OCI-LY7 (cell line): ENCODE measurements at regions not wholly inside any gene's neighbourhood (a gene's known extent, or its start where the extent isn't known, plus 50 kb on each side); places are given as distances from the start of the nearest gene placed in this dataset.

Experiments used
- BruUV-seq: library from RNA; stranded (reverse); fragments of 400-500 nt; replicated peaks from 2 replicates; lab custom pipeline; 2021; lab: Mats Ljungman, UMichigan
- CTCF ChIA-PET: fragments of 300-600 bp; sonication (Branson Sonifier 250); formaldehyde crosslinking; loops from one replicate; lab custom pipeline; 2022; ENCODE audit warnings: antibody characterized with exemption; ENCODE audit not compliant: unreplicated experiment; lab: Charles Lee
- POLR2A ChIA-PET: fragments of 300-600 bp; sonication (Branson Sonifier 250); formaldehyde crosslinking; loops from one replicate; lab custom pipeline; 2022; ENCODE audit warnings: antibody characterized with exemption; lab: Charles Lee
- DNase-seq: peaks from one replicate; pipeline ENCODE4 v3.0.0-alpha.2; 2015; ENCODE audit warnings: low spot score
- H2AFZ ChIP-seq: fragments of 200-600 bp; sonication (generic), shearing (Covaris generic); 2 replicates; pipeline ENCODE4 v1.6.1; 2014; ENCODE audit warnings: mild to moderate bottlenecking, antibody characterized with exemption, low read length, moderate library complexity
- H3K27ac ChIP-seq: fragments of 200-600 bp; sonication (generic); 2 replicates; pipeline ENCODE4 v1.5.1; 2014; ENCODE audit warnings: mixed run types, low read depth, mild to moderate bottlenecking, moderate library complexity, low read length, inconsistent platforms; ENCODE audit not compliant: poor library complexity, severe bottlenecking
- H3K36me3 ChIP-seq: fragments of 200-600 bp; sonication (generic); 2 replicates; pipeline ENCODE4 v1.6.1; 2014; ENCODE audit warnings: mild to moderate bottlenecking, antibody characterized with exemption, low read length, moderate library complexity, mixed read lengths; ENCODE audit not compliant: insufficient read depth
- H3K4me1 ChIP-seq: fragments of 200-600 bp; sonication (generic); 2 replicates; pipeline ENCODE4 v1.5.1; 2014; ENCODE audit warnings: mild to moderate bottlenecking, low read length; ENCODE audit not compliant: insufficient read depth, poor library complexity, severe bottlenecking
- H3K4me2 ChIP-seq: fragments of 200-600 bp; sonication (generic); 2 replicates; pipeline ENCODE4 v1.6.1; 2014; ENCODE audit warnings: mild to moderate bottlenecking, low read length
- H3K4me3 ChIP-seq: fragments of 200-600 bp; sonication (generic); 2 replicates; pipeline ENCODE4 v1.5.1; 2014; ENCODE audit warnings: mild to moderate bottlenecking, low read depth, low read length; ENCODE audit not compliant: poor library complexity, severe bottlenecking
- H3K79me2 ChIP-seq: fragments of 200-600 bp; sonication (generic); 2 replicates; pipeline ENCODE4 v1.6.1; 2016; ENCODE audit warnings: low read depth, mild to moderate bottlenecking, low read length, moderate library complexity, mixed read lengths; ENCODE audit not compliant: insufficient read depth
- H3K9me2 ChIP-seq: fragments of 200-600 bp; sonication (generic); 2 replicates; pipeline ENCODE4 v1.6.1; 2016; ENCODE audit warnings: mild to moderate bottlenecking, low read length, mixed read lengths; ENCODE audit not compliant: insufficient read depth
- H3K9me3 ChIP-seq: fragments of 200-600 bp; sonication (generic); 2 replicates; pipeline ENCODE4 v1.6.1; 2014; ENCODE audit warnings: mild to moderate bottlenecking, mixed run types, low read length, mixed read lengths
- H4K20me1 ChIP-seq: fragments of 200-600 bp; sonication (generic); 2 replicates; pipeline ENCODE4 v1.6.1; 2014; ENCODE audit warnings: mild to moderate bottlenecking, antibody characterized with exemption, low read length, moderate library complexity, mixed read lengths; ENCODE audit not compliant: insufficient read depth
- CTCF ChIP-seq: fragments of 200-600 bp; sonication (generic); conservative IDR thresholded peaks from 2 replicates; pipeline ENCODE4 v1.5.1; 2014; ENCODE audit warnings: mild to moderate bottlenecking, antibody characterized with exemption, low read length, moderate library complexity, mixed read lengths
- EZH2phosphoT487 ChIP-seq: fragments of 200-600 bp; sonication (generic); IDR thresholded peaks from 2 replicates; pipeline ENCODE4 v1.6.1; 2018; ENCODE audit warnings: low read depth, borderline replicate concordance, mild to moderate bottlenecking, mixed run types, antibody characterized with exemption, low read length, moderate library complexity, mixed read lengths
- intact Hi-C: fragments of 100-400 bp; cut with micrococcal nuclease; formaldehyde crosslinking; loops from one replicate; pipeline ENCODE4 v1.10.0; 2022; ENCODE audit not compliant: unreplicated experiment

GRCh38 chr1:86649618-86650017 lies 54.8 kb upstream of the SH3GLB1 start:
- no peak overlapping the region for H3K4me3 ChIP-seq
- no peak for DNase-seq
- no peak overlapping the region for H3K27ac ChIP-seq
- TF ChIP-seq EZH2phosphoT487 (no peak), CTCF (no peak)
- H2AFZ ChIP-seq = no peak overlapping the region
- POLR2A ChIA-PET = interaction anchor here (1.2 kb wide), 1 partner anchor 27 kb away, joined by 5 read pairs; no protein-coding TSS in a partner anchor
- no peaks in the 10 kb centered on the region for H4K20me1 ChIP-seq
- H3K9me2 ChIP-seq = no peaks in the 10 kb centered on the region
- no peaks in the 10 kb centered on the region for H3K4me1 ChIP-seq
- BruUV-seq = no TSS peak
- H3K36me3 ChIP-seq = no peaks in the 10 kb centered on the region
- CTCF ChIA-PET = no interaction called here
- no peaks in the 10 kb centered on the region for H3K79me2 ChIP-seq
- intact Hi-C loops = no loop called here
- H3K9me3 ChIP-seq = no peaks in the 10 kb centered on the region
- H3K4me2 ChIP-seq = no peak overlapping the region

GRCh38 chr1:86650065-86650464 lies 54.3 kb upstream of the SH3GLB1 start:
- intact Hi-C loops = no loop called here
- peak; percentile 7 for DNase-seq
- no TSS peak for BruUV-seq
- TF ChIP-seq EZH2phosphoT487 (no peak), CTCF (peak; percentile 39; the same call in 1 of the 2 replicates)
- H3K36me3 ChIP-seq = no peaks in the 10 kb centered on the region
- no peak overlapping the region for H3K4me2 ChIP-seq
- no peak overlapping the region for H3K27ac ChIP-seq
- H3K9me2 ChIP-seq = no peaks in the 10 kb centered on the region
- H2AFZ ChIP-seq = no peak overlapping the region
- no peaks in the 10 kb centered on the region for H3K4me1 ChIP-seq
- H4K20me1 ChIP-seq = no peaks in the 10 kb centered on the region
- H3K79me2 ChIP-seq = no peaks in the 10 kb centered on the region
- H3K9me3 ChIP-seq = no peaks in the 10 kb centered on the region
- ChIA-PET CTCF (no interaction called here), POLR2A (interaction anchor here (1.2 kb wide), 2 partner anchors 10 to 26 kb away, joined by 5 read pairs; no protein-coding TSS in a partner anchor)
- no peak overlapping the region for H3K4me3 ChIP-seq
